ENCODE measurements at regions not wholly inside any gene's neighbourhood (a gene's known extent, or its start where the extent isn't known, plus 50 kb on each side); places are given as distances from the start of the nearest gene placed in this dataset.

GRCh38 chr20:57076152-57076652 lies 190.2 kb downstream of the BMP7 start (continued):
- TF ChIP-seq CUX1 (IDR thresholded peaks at IDR 0.05; ENCODE audit: insufficient replicate concordance, low read depth, low read length) (no peak), ZNF274 (IDR thresholded peaks at IDR 0.05; ENCODE audit: insufficient read depth, insufficient read length) (no peak)

GRCh38 chr20:57076951-57077350 lies 189.5 kb downstream of the BMP7 start:
- POLR2A ChIA-PET, result no interaction called here

More at GRCh38 chr20:57076951-57077350, 189.5 kb downstream of the BMP7 start:
- RAD21 ChIA-PET (ENCODE audit: unreplicated experiment), result no interaction called here
- Histone ChIP-seq H3K4me1 (ENCODE audit: control insufficient read depth, insufficient read depth, low read length) (no peaks in the 10 kb centered on the region), H3K79me2 (ENCODE audit: control insufficient read depth, insufficient read depth, low read length) (no peaks in the 10 kb centered on the region), H2AFZ (ENCODE audit: control insufficient read depth, low read depth, low read length) (no peak overlapping the region), H3K27ac (ENCODE audit: control insufficient read depth, insufficient read depth) (no peak overlapping the region), H4K20me1 (ENCODE audit: control insufficient read depth, insufficient read depth) (no peaks in the 10 kb centered on the region), H3K4me2 (ENCODE audit: control insufficient read depth, insufficient read depth) (no peak overlapping the region), H3K9me3 (replicated peaks; ENCODE audit: control insufficient read depth, insufficient read depth, low read length) (no peaks in the 10 kb centered on the region; the same call in 2 of the 3 replicates), H3K27me3 (replicated peaks in 1 of 2; ENCODE audit: control insufficient read depth in 2 of 2, insufficient read depth in 2 of 2, low read length in 1 of 2) (peaks cover 0 to under 1% of the 10 kb centered on the region in 2 experiments; a peak in 1 of 4 replicates), H3K4me3 (no peak overlapping the region), H3K9ac (ENCODE audit: control insufficient read depth, insufficient read depth, low read length) (no peak overlapping the region), H3K36me3 (ENCODE audit: control insufficient read depth in 2 of 2, insufficient read depth in 2 of 2, low read length in 1 of 2) (no peaks in the 10 kb centered on the region)
- 12% methylated on average over 3 of the region's 3 CpGs for WGBS (ENCODE audit: insufficient coverage, insufficient replicate concordance, low lambda C conversion rate, missing lambda C conversion rate)
- SMC1A ChIA-PET (ENCODE audit: uncharacterized antibody, unreplicated experiment), result interaction anchor here (0.8 kb wide), 1 partner anchor 18 kb away, joined by 3 read pairs; no protein-coding TSS in a partner anchor
- no peak for ATAC-seq
- intact Hi-C loops (cut with micrococcal nuclease; ENCODE audit: unreplicated experiment), result no loop called here
- no peak for FAIRE-seq
- in situ Hi-C loops (cut with MboI), result no loop called here
- TF ChIP-seq EP300 (IDR thresholded peaks at IDR 0.05; ENCODE audit: borderline replicate concordance in 1 of 2, control insufficient read depth in 1 of 2, low read depth in 2 of 2, low read length in 2 of 2), result no peak
- no peak for TF ChIP-seq IKZF1 (conservative IDR thresholded peaks at IDR 0.05)
- TF ChIP-seq POLR2AphosphoS2 (IDR thresholded peaks at IDR 0.05; ENCODE audit: low read depth, low read length), result no peak
- no peak for TF ChIP-seq TCF12 (IDR thresholded peaks at IDR 0.05; ENCODE audit: low read depth, low read length)
- TF ChIP-seq ZBTB33 (IDR thresholded peaks at IDR 0.05), result no peak
- TF ChIP-seq ZNF274 (IDR thresholded peaks at IDR 0.05; ENCODE audit: insufficient read depth, insufficient read length), result no peak
- no peak for TF ChIP-seq SUPT20H (IDR thresholded peaks at IDR 0.05; ENCODE audit: borderline replicate concordance, control insufficient read depth, low read depth, low read length)
- no peak for TF ChIP-seq MYB (IDR thresholded peaks at IDR 0.05; ENCODE audit: borderline replicate concordance, low read depth, low read length)
- TF ChIP-seq ZNF217 (IDR thresholded peaks at IDR 0.05), result no peak
- no peak for DNase-seq (ENCODE audit: low read depth, low spot score)
- BruUV-seq (replicated peaks), result no TSS peak
- CTCF ChIA-PET, result interaction anchor here (1.1 kb wide), 1 partner anchor 270 kb away, joined by 3 read pairs; no protein-coding TSS in a partner anchor
